ENCODE measurements at regions not wholly inside any gene's neighbourhood (a gene's known extent, or its start where the extent isn't known, plus 50 kb on each side); places are given as distances from the start of the nearest gene placed in this dataset.
"Not testable (repeated sequence)": the region's sequence is repeated elsewhere in the genome, so short reads cannot be mapped to it uniquely, and the experiment has no call there.

DNA sequence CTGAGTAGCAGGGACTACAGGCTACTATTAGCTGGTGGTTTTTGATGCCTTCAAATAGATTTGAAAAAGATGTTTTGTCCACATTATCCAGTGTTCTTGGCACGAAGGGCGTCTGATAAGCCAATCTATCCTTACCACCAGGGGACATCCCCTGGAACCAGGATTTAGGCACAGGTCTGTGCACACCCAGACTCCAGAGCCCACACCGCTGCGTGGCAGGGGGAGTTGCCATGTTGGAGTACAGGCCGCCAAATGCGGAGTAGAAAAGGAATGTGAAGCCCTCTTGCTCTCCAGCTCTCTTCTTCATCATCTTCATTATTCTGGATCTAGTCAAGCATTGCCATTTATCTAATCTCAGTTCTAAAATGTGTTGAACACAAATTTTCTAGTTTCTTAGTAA lies 54.3 kb downstream of the RNU1-4 start:
- ATAC-seq = peak in 2 of 8 donors; percentile 38 to 53
- H3K27ac ChIP-seq; intact Hi-C loops (cut with DNase I); H3K9me3 ChIP-seq; H3K4me1 ChIP-seq; H3K36me3 ChIP-seq; DNase-seq; H3K4me3 ChIP-seq: not testable (repeated sequence)
- H3K27me3 ChIP-seq = peaks cover 0 to 38% (median 19%) of the 10 kb centered on the region in 7 donors
- 89 to 91% methylated on average over 4 to 6 of the region's 6 CpGs for whole genome bisulfite sequencing, 2 donors

DNA sequence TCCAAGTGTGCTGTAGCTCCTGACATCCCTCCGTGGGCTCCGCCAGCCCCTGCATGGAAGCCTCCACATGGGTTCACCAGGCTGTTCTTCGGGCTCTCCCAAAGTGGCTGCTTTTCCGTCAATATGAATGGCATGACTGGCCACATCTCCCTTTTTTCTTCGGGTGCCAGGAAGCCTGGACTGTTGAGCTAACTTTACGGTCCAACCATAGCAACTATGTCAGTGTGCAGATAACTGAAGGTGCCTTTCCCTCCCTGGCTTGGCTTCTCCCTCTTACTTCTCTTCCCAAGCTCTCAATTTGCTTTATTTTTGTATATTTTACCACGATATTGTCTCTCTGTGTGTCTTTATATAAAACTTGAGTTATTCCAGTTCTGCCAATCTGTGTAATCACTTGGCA lies 54.8 kb downstream of the RNU1-4 start:
- H3K27ac ChIP-seq; H3K36me3 ChIP-seq; H3K4me1 ChIP-seq; DNase-seq; H3K4me3 ChIP-seq; intact Hi-C loops (cut with DNase I); H3K9me3 ChIP-seq: not testable (repeated sequence)
- peaks cover 0 to 38% (median 19%) of the 10 kb centered on the region in 7 donors for H3K27me3 ChIP-seq
- WGBS, 2 donors = 74 to 75% methylated on average over 4 to 5 of the region's 7 CpGs
- ATAC-seq = peak in 7 of 8 donors; percentile 26 to 91 (median 75)

DNA sequence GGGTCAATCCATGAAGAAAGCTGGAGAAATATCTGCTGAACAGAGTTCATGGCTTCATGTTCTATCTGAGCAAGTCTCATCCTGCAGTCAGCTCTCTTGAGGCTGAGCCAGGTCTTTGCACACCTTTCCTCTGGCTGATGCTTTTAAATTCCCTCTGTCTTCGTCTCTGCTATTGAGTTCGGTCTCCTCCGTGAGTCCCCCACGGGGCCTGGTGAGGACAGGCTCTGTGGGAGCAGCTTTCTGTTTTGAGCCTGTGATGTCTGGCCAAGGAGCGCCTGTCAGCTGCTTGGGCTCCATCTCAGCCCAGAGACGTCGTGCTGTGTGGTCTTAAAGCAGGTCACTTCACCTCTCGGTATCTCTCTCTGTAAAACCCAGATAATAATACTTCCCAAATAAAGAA lies 55.9 kb downstream of the RNU1-4 start:
- WGBS, 2 donors = 51 to 58% methylated on average over 8 of the region's 8 CpGs
- H3K9me3 ChIP-seq; intact Hi-C loops (cut with DNase I); H3K4me3 ChIP-seq; H3K27ac ChIP-seq; DNase-seq; H3K36me3 ChIP-seq; H3K4me1 ChIP-seq: not testable (repeated sequence)
- H3K27me3 ChIP-seq = peaks cover 0 to 37% (median 18%) of the 10 kb centered on the region in 7 donors
- ATAC-seq = peak in 7 of 8 donors; percentile 30 to 61 (median 40)

DNA sequence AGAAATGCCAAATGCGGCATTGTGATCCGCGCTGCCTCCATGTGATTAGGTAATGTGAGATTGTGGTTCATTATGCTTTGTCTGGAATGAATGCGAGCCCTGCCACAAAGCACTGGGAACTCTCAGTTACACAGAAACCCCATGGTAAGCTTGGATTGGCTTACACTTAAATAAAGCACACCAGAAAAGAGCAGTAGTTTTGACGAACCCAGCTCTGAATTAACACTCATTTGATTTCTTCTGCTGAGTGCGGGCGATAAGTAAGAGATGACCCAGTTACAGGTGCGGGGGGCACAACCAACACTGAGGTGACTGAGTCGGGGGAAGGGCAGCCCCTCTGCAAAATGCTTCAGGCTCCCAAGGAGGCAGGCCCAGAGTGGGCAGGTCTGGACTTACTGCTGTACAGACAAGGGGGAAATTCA lies 56.3 kb downstream of the RNU1-4 start:
- WGBS, 2 donors = 71 to 74% methylated on average over 9 of the region's 9 CpGs
- H3K9me3 ChIP-seq; H3K27ac ChIP-seq; H3K36me3 ChIP-seq; H3K4me1 ChIP-seq; intact Hi-C loops (cut with DNase I); H3K4me3 ChIP-seq; DNase-seq: not testable (repeated sequence)
- ATAC-seq = peak in 4 of 8 donors; percentile 17 to 64 (median 36)
- peaks cover 0 to 32% (median 16%) of the 10 kb centered on the region in 7 donors for H3K27me3 ChIP-seq

DNA sequence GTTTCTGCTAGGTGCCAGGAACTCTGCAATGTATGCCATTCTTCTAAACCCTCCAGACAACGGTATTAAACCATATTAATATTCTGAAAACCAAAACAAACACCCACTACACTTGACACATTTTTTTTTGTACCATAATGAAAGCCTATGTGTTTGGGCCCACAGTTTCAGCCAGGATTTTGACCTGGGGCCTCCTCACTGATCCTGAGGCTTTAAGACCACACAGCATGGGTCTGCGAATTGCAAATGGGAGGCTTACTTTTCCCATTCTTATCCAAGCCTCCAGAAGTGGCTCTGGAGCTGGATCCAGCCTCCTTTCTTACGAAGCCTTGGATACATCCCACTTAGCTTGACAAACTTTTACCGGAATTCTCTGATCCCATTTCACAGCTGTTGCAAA lies 56.7 kb downstream of the RNU1-4 start:
- DNase-seq; H3K9me3 ChIP-seq; H3K36me3 ChIP-seq; ATAC-seq; H3K27ac ChIP-seq; H3K4me3 ChIP-seq; H3K4me1 ChIP-seq; intact Hi-C loops (cut with DNase I): not testable (repeated sequence)
- WGBS, 2 donors = 43 to 54% methylated on average over 2 of the region's 4 CpGs
- peaks cover 0 to 31% (median 16%) of the 10 kb centered on the region in 7 donors for H3K27me3 ChIP-seq

GRCh38 chr1:16798050-16798449 lies 57.7 kb downstream of the RNU1-4 start:
- intact Hi-C loops (cut with DNase I); H3K4me1 ChIP-seq; DNase-seq; H3K36me3 ChIP-seq; H3K4me3 ChIP-seq; H3K27ac ChIP-seq; H3K9me3 ChIP-seq: not testable (repeated sequence)
- WGBS, 2 donors = 62 to 71% methylated on average over 1 to 2 of the region's 2 CpGs
- ATAC-seq = peak in 1 of 8 donors; percentile 28
- peaks cover 0 to 31% (median 16%) of the 10 kb centered on the region in 7 donors for H3K27me3 ChIP-seq
